Spinal cord (tissue), 9 donors: ENCODE measurements at regions not wholly inside any gene's neighbourhood (a gene's known extent, or its start where the extent isn't known, plus 50 kb on each side); places are given as distances from the start of the nearest gene placed in this dataset.

ENCODE experiments used
- DNase-seq, 6 donors: peaks; one replicate each; pipeline versions ENCODE4 v3.0.0 to v3.0.0-alpha.2; 2013 to 2015; ENCODE audit warnings: low spot score in 6 of 6, low read depth in 4 of 6
- H3K27ac ChIP-seq: one replicate; pipeline ENCODE4 v1.5.1; 2013; ENCODE audit warnings: low read depth, low read length, control low read depth
- H3K27me3 ChIP-seq: one replicate; pipeline ENCODE4 v1.6.1; 2013; ENCODE audit warnings: low read length; ENCODE audit not compliant: control insufficient read depth, insufficient read depth
- H3K36me3 ChIP-seq: one replicate; pipeline ENCODE4 v1.6.1; 2013; ENCODE audit warnings: low read length; ENCODE audit not compliant: control insufficient read depth, insufficient read depth
- H3K4me1 ChIP-seq: one replicate; pipeline ENCODE4 v1.6.1; 2013; ENCODE audit warnings: low read length; ENCODE audit not compliant: control insufficient read depth, insufficient read depth
- H3K4me3 ChIP-seq: one replicate; pipeline ENCODE4 v1.5.1; 2013; ENCODE audit warnings: low read depth, low read length, control low read depth
- H3K9me3 ChIP-seq: one replicate; pipeline ENCODE4 v1.6.1; 2013; ENCODE audit warnings: low read length; ENCODE audit not compliant: control insufficient read depth, insufficient read depth
- WGBS: methylation state at CpG from one replicate; pipeline ENCODE4 v1.1.5; 2013; ENCODE audit warnings: missing lambda C conversion rate; ENCODE audit not compliant: insufficient coverage; 5-methylcytosine and 5-hydroxymethylcytosine counted together
- donor health status: healthy.

- Histone ChIP-seq H3K9me3 (no peaks in the 10 kb centered on the region), H3K27me3 (no peaks in the 10 kb centered on the region), H3K36me3 (no peaks in the 10 kb centered on the region), H3K27ac (no peak overlapping the region), H3K4me1 (no peaks in the 10 kb centered on the region), H3K4me3 (no peak overlapping the region)
- 37% methylated on average over 1 of the region's 5 CpGs for WGBS
- DNase-seq, result peak in 1 of 6 donors; percentile 10
These were observed 167.5 kb downstream of the PTPN11 start for GRCh38 chr12:112586148-112586783.

- no peaks in the 10 kb centered on the region for H3K27me3 ChIP-seq
- H3K27ac ChIP-seq, result no peak overlapping the region
These were observed 170.5 kb downstream of the PTPN11 start for GRCh38 chr12:112589275-112589674.

GRCh38 chr12:112590281-112590680, 171.5 kb downstream of the PTPN11 start:
- H3K36me3 ChIP-seq, result no peaks in the 10 kb centered on the region
- no CpG with 5 or more reads among the region's 3 CpGs for WGBS
- H3K4me3 ChIP-seq, result no peak overlapping the region
- H3K27ac ChIP-seq, result no peak overlapping the region
- H3K4me1 ChIP-seq, result no peaks in the 10 kb centered on the region
- no peaks in the 10 kb centered on the region for H3K9me3 ChIP-seq
- no peak for DNase-seq
- H3K27me3 ChIP-seq, result no peaks in the 10 kb centered on the region

More at GRCh38 chr12:112589275-112589674, 170.5 kb downstream of the PTPN11 start:
- DNase-seq, result no peak
- H3K36me3 ChIP-seq, result no peaks in the 10 kb centered on the region
- WGBS, result 100% methylated on average over 1 of the region's 1 CpG
- H3K4me3 ChIP-seq, result no peak overlapping the region
- H3K9me3 ChIP-seq, result no peaks in the 10 kb centered on the region
- no peaks in the 10 kb centered on the region for H3K4me1 ChIP-seq

GRCh38 chr12:112591488-112591887, 172.7 kb downstream of the PTPN11 start:
- no peaks in the 10 kb centered on the region for H3K27me3 ChIP-seq
- WGBS, result 46% methylated on average over 3 of the region's 5 CpGs

GRCh38 chr12:112595410-112595809, 176.7 kb downstream of the PTPN11 start:
- H3K4me1 ChIP-seq, result no peaks in the 10 kb centered on the region
- no peak for DNase-seq
- no CpG with 5 or more reads among the region's 2 CpGs for WGBS
- no peaks in the 10 kb centered on the region for H3K9me3 ChIP-seq
- H3K4me3 ChIP-seq, result no peak overlapping the region
- no peaks in the 10 kb centered on the region for H3K27me3 ChIP-seq
- no peak overlapping the region for H3K27ac ChIP-seq
- no peaks in the 10 kb centered on the region for H3K36me3 ChIP-seq

More at GRCh38 chr12:112591488-112591887, 172.7 kb downstream of the PTPN11 start:
- no peaks in the 10 kb centered on the region for H3K36me3 ChIP-seq
- DNase-seq, result peak in 1 of 6 donors; percentile 64
- no peaks in the 10 kb centered on the region for H3K9me3 ChIP-seq
- no peaks in the 10 kb centered on the region for H3K4me1 ChIP-seq
- no peak overlapping the region for H3K27ac ChIP-seq
- H3K4me3 ChIP-seq, result no peak overlapping the region

GRCh38 chr12:112597986-112598385, 179.2 kb downstream of the PTPN11 start:
- Histone ChIP-seq H3K27me3 (no peaks in the 10 kb centered on the region), H3K4me1 (peaks cover 10% of the 10 kb centered on the region), H3K27ac (no peak overlapping the region), H3K36me3 (no peaks in the 10 kb centered on the region), H3K4me3 (no peak overlapping the region), H3K9me3 (no peaks in the 10 kb centered on the region)
- DNase-seq, result no peak
- 84% methylated on average over 3 of the region's 4 CpGs for WGBS

GRCh38 chr12:112598626-112599025, 179.9 kb downstream of the PTPN11 start:
- H3K9me3 ChIP-seq, result no peaks in the 10 kb centered on the region
- H3K27ac ChIP-seq, result no peak overlapping the region
- H3K4me1 ChIP-seq, result peaks cover 10% of the 10 kb centered on the region
- no peaks in the 10 kb centered on the region for H3K27me3 ChIP-seq
- H3K4me3 ChIP-seq, result no peak overlapping the region
- H3K36me3 ChIP-seq, result no peaks in the 10 kb centered on the region
- no peak for DNase-seq
- WGBS, result no CpG with 5 or more reads among the region's 1 CpG

GRCh38 chr12:112599871-112600270, 181.1 kb downstream of the PTPN11 start:
- Histone ChIP-seq H3K27ac (no peak overlapping the region), H3K36me3 (no peaks in the 10 kb centered on the region), H3K9me3 (no peaks in the 10 kb centered on the region), H3K4me1 (peaks cover 10% of the 10 kb centered on the region), H3K27me3 (no peaks in the 10 kb centered on the region), H3K4me3 (no peak overlapping the region)
- DNase-seq, result no peak
- WGBS, result no CpG with 5 or more reads among the region's 3 CpGs

GRCh38 chr12:112602150-112602549, 183.4 kb downstream of the PTPN11 start:
- WGBS, result 0% methylated on average over 2 of the region's 3 CpGs
- Histone ChIP-seq H3K36me3 (no peaks in the 10 kb centered on the region), H3K27ac (no peak overlapping the region), H3K4me1 (peaks cover 10% of the 10 kb centered on the region), H3K27me3 (no peaks in the 10 kb centered on the region), H3K4me3 (no peak overlapping the region), H3K9me3 (no peaks in the 10 kb centered on the region)
- peak in 2 of 6 donors; percentile 47 to 48 for DNase-seq

GRCh38 chr12:112606611-112607365, 184.8 kb upstream of the RPH3A start:
- WGBS, result 91% methylated on average over 2 of the region's 4 CpGs
- Histone ChIP-seq H3K9me3 (no peaks in the 10 kb centered on the region), H3K27ac (no peak overlapping the region), H3K4me3 (no peak overlapping the region), H3K4me1 (peaks cover 11% of the 10 kb centered on the region), H3K36me3 (no peaks in the 10 kb centered on the region), H3K27me3 (no peaks in the 10 kb centered on the region)
- DNase-seq, result no peak
